GM12875 (cell line): ENCODE measurements at regions not wholly inside any gene's neighbourhood (a gene's known extent, or its start where the extent isn't known, plus 50 kb on each side); places are given as distances from the start of the nearest gene placed in this dataset.

ENCODE experiments used
- H3K4me3 ChIP-seq: one replicate; pipeline ENCODE4 v1.5.1; 2011; ENCODE audit warnings: low read depth, low read length, control low read depth
- CTCF ChIP-seq: IDR thresholded peaks from 2 replicates; pipeline ENCODE4 v1.5.1; 2011; ENCODE audit warnings: low read depth, mild to moderate bottlenecking, control low read depth, inconsistent platforms, low read length, moderate library complexity, borderline replicate concordance; ENCODE audit not compliant: insufficient read depth

GRCh38 chrX:13121020-13121555, 76.7 kb upstream of the FAM9C start:
- no peak for TF ChIP-seq CTCF
- H3K4me3 ChIP-seq: no peak overlapping the region

- no peak overlapping the region for H3K4me3 ChIP-seq
These were observed 75.6 kb upstream of the FAM9C start for GRCh38 chrX:13120017-13120416.

GRCh38 chrX:13119386-13119785, 75.0 kb upstream of the FAM9C start:
- TF ChIP-seq CTCF: no peak
- H3K4me3 ChIP-seq: no peak overlapping the region

More at GRCh38 chrX:13120017-13120416, 75.6 kb upstream of the FAM9C start:
- TF ChIP-seq CTCF: no peak

- H3K4me3 ChIP-seq: no peak overlapping the region
- TF ChIP-seq CTCF: no peak
These were observed 70.9 kb upstream of the FAM9C start for GRCh38 chrX:13115146-13115855.

- TF ChIP-seq CTCF: no peak
- no peak overlapping the region for H3K4me3 ChIP-seq
These were observed 68.1 kb upstream of the FAM9C start for GRCh38 chrX:13112499-13112898.

- no peak overlapping the region for H3K4me3 ChIP-seq
- TF ChIP-seq CTCF: no peak
These were observed 66.3 kb upstream of the FAM9C start for GRCh38 chrX:13110433-13111324.
